Urothelium cell line (cell line): ENCODE measurements at regions not wholly inside any gene's neighbourhood (a gene's known extent, or its start where the extent isn't known, plus 50 kb on each side); places are given as distances from the start of the nearest gene placed in this dataset.
"Not testable (repeated sequence)": the region's sequence is repeated elsewhere in the genome, so short reads cannot be mapped to it uniquely, and the experiment has no call there.

Experiments
- DNase-seq: peaks from one replicate; pipeline ENCODE4 v3.0.0; 2011; ENCODE audit warnings: low spot score, mixed read lengths
- FAIRE-seq: peaks from 2 replicates; lab custom pipeline; 2011; peaks lifted over from hg19 to GRCh38; lab: Jason Lieb, UNC

DNA sequence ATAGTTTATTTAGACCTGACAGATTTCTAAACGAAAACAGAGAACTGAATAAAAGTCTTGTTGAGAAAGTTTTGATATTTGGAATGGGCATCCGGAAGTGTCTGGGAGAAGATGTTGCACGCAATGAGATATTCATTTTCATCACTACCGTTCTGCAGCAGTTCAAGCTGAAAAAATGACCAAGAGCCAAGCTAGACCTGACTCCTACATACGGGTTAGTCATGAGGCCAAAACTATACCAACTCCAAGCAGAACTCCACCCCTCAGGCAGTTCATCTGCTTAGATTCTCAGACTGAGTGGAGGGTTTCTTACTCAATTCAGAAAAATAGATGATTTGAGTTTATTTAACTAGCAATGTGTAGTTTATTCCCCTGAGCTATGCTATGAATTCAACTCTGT is 95.4 kb upstream of the ANXA1 start:
- FAIRE-seq: no peak
- DNase-seq: no peak

DNA sequence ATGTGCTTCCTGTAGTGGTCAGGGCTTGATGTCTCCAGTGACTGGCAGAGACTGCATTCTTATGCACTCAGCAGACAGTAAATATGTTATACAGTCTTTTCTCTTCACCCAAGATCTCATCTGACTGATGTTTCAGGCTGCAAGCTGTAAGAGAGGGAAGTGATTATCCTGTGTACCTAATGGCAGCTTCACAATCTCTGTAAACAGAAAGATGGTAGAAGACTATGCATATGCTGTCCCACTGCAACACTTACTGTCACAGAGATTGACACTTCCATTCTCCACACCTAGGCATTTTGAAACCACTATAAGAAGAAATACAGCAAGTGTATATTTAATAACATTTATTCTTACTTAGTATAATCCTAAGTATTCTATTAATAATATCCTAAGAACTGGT is 97.6 kb upstream of the ANXA1 start:
- DNase-seq (no peak), FAIRE-seq (no peak)

DNA sequence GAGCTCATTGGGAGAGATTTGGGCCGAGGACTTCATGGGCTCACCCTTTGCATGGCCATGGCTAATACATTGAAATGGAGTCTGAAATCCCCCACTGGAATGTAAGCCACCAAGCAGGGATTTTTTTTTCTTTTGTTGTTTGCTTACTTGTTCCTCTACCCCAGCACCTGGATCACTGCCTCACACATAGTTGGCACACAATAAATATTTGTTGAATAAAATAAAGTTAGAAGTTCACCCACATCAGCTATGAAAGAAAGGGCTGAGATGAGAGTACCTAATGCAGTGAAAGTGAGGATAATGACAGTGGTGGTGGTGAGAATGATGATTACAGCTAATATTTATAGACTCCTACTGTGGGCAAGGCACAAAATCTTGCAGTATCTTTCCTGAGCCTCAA is 98.1 kb upstream of the ANXA1 start:
- no peak for DNase-seq
- no peak for FAIRE-seq

DNA sequence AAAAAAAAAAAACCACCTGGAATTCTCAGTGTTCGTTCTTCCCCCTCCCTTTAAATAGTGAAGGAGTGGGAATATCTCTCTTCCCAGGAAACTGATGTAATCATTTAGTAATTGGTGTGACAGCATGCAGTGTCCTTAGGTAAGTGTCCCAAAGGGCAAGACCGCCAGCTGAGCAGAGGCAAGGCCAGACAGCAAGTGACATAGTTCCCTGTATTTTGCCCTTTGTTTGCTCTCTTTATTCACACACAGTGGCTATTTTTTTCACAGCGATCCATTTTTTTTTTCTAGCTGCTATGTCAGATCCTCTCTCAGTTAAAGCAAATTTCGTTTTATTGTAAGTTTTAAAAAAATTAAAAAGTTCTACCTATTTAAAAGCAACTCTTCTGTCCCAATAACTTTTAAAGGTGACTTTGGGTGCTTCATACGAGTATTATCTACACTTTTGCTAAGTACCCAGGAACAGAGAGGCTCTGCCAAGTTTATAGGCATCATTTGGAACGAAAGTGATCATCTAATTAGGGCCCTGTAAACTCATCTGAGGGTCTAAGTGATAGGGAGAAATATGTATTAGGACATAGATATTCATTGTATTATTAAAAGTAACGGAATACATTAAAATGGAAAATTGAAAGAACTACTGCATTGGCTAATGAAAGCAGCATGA is 98.2 kb upstream of the ALDH1A1 start:
- DNase-seq: no peak
- no peak for FAIRE-seq

DNA sequence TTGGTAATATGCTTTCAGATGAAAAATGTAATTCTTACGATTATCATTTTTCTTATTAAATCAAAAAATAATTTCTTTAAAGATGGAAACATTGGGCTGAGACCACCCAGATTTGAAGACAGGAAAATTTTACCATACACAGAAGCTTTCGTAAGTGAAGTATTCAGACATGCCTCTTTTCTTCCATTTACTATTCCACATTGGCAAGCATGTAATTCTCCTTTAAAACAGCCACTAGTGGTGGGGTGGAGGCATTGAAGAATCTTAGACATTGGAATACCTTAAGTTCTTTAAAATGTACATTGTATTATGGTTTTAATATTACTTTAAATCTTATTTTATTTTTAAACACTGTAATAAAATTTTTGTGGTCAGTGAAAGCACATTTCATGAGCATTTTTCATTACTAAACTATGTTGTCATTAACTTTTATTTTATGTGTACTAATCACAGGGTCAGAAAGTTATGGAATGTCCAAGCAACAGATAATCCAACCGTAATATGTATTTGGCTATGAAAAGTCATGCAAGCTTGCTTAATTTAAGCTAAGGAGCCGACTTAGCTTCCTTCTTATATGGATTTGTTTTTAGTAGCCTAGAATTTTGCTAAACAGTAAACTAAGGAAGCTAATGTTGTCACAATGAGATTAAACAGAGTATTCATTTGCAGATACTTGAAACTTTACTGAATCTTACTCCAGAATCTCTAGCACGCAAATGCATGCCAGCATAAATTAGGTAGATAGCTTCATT is 97.4 kb upstream of the ALDH1A1 start:
- DNase-seq (no peak), FAIRE-seq (no peak)

DNA sequence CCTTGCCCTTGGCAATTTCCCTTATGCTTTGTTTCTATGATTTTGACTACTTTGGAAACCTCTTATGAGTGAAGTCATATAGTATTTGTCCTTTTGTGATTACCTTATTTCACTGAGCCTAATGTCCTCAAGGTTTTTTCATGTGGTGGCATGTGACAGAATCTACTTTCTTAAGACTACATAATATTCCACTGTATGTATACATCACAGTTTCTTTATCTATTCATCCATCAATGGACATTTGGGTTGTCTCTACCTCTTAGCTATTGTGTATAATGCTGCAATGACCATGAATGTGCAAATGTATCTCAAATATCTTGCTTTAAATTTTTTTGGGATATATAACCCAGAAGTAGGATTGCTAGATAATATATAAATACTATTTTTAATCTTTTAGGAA is 96.4 kb upstream of the ALDH1A1 start:
- FAIRE-seq (no peak), DNase-seq (no peak)

DNA sequence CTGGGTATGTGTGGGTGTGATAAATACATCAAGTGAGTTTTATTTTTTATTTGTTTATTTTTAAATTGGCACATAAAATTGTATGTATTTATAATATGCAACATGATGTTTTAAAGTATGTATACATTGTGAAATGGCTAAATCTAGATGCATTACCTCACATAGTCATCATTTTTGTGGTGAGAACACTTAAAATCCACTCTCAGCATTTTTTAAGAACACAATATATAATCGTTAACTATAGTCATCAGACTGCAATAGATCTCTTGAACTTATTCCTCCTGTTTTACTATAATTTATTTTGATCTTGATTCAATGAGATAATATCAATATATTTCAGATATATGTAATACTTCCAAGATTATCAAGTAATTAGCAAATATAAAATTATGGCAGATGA is 93.9 kb upstream of the ALDH1A1 start:
- no peak for FAIRE-seq
- no peak for DNase-seq

DNA sequence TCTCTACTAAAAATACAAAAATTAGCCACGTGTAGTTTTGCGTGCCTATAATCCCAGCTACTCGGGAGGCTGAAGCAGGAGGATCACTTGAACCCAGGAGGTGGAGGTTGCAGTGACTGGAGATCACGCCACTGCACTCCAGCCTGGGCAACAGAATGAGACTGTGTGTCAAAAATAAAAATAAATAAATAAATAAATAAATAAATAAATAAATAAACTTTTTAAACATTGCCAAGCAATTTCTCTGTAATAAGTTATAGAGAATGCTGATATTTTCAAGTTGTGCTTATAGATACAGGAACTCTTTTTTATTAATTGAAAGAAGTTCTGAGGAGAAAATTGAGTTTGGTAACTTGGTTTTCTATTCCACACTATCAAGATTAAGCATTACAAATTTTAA is 91.9 kb upstream of the ALDH1A1 start:
- not testable (repeated sequence) for FAIRE-seq, DNase-seq

DNA sequence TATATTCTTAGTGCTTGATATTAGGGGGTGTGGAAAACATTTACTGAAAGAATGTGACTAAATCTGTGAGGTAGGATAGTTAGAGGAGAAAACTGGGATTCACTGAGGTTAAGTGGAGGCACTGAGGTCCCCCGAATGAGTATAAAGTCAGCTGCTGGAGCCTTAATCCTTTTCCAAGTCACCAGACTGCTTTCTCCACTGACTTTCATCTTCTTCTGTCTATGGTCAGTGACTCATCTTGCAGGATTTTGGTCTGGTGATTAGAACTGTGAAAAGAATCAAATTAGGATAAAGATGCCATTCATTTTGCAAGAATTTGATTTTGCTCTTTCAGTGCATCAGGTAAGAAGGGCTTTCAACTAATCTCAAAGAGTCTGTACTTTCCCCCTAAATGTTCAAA is 89.3 kb upstream of the ALDH1A1 start:
- FAIRE-seq (no peak), DNase-seq (peak; percentile 49)

DNA sequence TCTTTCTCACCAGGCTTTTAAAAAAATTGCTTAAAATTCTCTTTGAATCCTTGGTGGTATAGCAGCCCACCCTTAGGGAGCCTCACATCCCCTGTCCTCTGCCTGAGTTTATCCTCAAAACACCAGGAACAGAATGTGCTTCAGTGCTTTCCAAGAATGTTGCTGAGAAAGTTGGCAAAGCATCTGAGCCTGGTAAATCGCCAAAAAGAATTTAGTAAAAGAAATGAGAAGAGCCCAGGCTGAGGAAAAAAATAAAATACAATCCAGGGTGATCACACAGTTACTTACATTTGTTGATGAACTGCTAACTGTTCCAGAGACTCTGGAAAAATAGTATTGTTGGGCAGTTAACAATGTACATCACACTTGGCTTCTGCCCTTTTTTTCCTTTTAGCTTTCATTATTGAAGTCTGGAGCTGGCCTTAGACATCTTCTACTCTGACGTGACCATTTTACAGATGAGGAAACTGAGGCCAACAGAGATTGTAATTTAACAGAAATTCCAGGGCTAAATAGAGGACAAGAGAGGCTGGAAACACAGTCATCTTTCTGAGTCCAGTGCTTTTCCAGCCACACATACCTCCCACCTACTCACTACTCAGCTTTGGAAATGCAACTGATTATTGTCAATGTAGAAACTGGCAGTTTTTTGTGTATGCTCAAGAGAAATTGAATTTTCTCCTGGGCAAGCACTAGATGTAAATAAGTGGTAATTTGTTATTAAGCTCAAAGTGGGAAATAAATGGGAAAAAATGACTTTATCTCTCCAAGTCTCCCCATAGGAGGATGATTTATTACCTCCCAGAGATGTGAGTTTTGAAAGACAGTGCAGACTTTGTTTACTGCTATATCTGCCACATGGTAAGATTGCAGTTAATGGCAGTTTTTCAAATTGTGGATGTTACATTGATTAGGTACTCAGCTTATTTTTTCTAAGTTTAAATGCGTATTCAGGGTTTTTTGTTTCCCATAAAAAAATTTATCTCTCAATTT is 86.7 kb upstream of the ALDH1A1 start:
- no peak for DNase-seq
- FAIRE-seq: no peak

DNA sequence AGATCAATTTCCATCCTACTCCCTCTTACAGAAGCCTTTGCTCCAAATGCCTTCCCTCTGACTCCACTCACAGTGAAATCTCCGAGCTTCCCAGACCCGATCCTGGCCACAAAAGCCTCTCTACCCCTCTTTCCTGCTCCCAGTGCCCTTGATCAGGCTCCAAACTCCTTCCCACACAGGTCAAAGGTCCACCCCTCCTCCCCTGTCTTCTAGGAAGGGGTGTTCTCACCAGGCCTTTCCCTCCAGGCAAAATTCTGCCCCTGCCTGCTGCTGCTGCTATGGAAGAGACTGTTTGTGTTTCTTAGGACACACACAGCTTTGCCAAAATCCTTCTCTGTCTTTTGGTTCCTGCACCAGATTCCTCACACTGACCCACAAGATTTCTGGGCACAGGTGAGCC is 85.8 kb upstream of the ALDH1A1 start:
- FAIRE-seq (no peak), DNase-seq (peak; percentile 71)

DNA sequence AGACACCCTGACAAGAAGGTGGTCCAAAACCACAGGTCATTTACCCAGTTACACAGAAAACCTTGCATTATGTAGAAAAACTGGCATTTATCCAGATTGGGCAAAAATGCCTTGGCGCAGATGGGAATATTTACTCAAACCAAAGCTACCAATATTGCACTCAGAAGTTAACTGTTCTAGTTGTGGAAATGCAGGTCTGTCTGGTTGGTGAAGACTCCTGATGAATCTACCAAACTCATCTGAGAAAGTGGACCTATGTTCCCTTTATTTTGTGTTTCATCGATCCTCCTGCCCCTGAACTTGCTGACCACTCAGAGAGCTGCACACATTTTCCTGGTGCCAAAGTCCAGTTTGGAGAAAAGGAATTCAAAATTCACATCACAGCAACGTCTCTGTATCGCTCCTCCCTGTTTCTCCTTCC is 85.2 kb upstream of the ALDH1A1 start:
- FAIRE-seq: no peak

DNA sequence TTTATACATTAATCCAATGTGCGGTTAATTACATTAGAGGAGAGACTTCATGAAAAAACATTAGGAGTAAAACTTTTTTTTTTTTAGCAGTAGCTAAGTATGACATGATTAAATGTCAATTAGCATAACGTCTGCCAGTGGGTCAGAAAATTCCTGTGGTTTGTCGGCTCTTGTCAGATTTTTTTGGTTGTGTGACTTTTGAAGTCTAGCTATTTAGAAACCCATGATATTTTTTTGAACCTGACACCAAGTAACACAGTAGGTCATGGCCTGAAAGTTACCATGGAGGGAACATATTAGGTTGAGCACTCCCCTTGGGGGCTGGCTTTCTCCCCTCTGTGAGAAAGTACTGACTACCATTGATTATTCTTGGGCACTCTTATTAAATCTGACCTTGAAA is 84.8 kb upstream of the ALDH1A1 start:
- DNase-seq (peak; percentile 55), FAIRE-seq (no peak)

More for the DNA sequence above, 85.2 kb upstream of the ALDH1A1 start:
- DNase-seq: no peak

DNA sequence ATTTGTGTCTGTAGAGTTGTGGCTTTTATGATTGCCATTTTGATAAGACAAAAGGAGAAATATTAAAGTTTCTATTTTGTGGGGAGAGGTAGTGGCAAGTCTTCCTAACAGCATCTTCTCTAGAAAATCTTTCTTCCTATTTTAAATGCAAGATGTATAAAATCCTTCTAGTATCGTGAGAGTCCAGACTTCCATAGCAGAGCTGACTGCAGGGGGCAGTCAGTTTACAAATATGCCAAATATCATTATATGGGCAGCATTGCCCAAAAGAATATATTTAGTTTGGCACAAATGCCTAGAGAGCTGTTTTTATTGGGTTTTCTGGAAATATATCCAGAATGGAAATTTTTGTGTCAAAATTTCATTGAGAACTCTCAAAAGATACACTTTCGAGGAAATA is 82.1 kb upstream of the ALDH1A1 start:
- DNase-seq (no peak), FAIRE-seq (no peak)

DNA sequence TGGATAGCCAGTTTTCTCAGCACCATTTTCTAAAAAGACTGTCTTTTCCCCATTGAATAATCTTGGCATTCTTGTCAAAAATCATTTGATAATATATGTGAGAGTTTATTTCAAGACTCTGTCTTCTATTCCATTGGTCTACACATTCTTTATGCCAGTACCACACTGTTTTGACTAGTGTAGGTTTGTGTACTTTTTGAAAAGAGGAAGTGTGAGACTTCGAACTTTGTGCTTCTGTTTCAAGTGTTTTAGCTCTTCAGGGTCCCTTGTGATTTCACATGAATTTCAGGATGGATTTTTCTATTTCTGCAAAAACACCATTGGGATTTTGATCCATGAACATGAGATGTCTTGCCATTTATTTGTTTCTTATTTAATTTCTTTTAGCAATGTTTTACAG is 78.5 kb upstream of the ALDH1A1 start:
- DNase-seq (no peak), FAIRE-seq (no peak)

DNA sequence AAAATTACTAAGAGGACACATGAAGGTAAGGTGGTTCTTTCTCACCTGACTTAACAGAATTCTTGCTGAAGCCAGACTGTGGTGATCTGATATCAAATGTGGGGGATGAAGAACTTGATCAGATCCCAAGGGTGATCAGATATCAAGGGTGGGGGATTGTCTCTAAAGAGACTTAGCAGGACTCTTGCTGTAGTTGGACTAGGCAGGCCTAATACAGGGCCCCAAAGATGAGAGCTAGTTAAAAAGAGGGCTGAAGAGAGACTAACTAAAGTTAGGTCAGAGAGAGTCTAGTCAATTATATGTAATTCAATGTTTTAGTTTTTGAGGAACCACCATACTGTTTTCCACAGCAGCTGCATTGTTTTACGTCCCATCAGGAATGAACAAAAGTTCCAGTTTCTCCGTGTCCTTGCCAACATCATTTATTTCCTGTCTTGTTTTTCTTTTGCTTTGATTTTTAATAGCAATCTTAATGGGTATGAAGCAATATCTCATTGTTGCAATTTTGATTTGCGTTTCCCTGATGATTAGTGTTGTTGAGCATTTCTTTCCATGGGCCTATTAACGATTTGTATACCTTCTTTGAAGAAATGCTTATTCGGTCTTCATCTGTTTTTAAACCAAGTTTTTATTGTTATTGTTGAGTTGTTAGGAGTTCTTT is 77.6 kb upstream of the ALDH1A1 start:
- FAIRE-seq (no peak), DNase-seq (no peak)

DNA sequence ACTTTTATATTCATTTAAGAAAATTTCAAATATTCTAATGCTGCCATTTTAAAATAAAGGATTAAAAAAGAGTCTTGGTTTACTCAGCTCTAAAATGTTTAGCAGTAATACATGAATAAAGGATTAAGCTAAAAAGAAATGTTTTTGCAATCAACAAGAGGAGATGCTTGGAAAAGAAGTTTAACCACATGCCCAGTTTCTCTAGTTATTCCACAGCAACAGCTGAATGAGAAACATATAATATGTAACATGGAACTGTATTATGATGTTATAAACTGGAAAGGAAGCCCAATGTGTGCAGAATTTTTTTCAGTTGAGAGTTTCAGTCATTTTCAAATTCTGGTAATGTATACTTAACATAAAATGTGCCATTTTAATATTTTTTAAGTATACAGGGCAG is 76.5 kb upstream of the ALDH1A1 start:
- DNase-seq (no peak), FAIRE-seq (no peak)

DNA sequence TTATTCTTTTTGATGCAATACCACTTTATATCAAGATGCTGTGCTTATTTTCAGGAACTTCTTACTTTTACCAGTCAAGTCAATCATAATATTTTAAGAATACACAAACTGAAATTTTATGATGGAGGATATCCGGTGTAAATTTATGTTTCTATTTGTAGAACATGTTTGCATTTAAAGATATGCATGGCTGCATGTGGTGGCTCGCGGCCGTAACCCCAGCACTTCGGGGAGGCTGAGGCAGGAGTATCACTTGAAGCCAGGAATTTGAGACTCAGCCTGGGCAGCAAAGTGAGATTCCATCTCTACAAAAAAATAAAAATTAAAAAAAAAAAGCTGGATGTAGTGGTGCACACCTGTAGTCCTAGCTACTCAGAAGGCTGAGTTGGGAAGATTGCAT is 73.5 kb upstream of the ALDH1A1 start:
- no peak for FAIRE-seq
- no peak for DNase-seq

DNA sequence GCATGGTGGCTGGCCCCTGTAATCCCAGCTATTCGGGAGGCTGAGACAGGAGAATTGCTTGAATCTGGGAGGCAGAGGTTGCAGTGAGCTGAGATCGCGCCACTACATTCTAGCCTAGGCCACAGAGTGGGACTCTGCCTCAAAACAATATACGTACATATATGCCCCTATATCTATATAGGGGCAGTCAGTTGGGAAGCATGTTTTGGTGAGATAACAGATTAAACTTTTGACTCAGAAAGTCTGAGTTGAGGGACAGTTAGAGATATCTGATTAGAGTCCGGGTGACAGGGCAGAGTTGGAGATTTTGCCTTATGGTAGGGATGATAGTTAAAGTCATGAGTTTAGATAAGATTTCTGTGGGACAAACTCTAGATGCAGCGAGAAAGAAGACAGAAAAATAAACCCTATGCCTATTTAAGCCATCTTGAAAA is 71.8 kb upstream of the ALDH1A1 start:
- FAIRE-seq: no peak

DNA sequence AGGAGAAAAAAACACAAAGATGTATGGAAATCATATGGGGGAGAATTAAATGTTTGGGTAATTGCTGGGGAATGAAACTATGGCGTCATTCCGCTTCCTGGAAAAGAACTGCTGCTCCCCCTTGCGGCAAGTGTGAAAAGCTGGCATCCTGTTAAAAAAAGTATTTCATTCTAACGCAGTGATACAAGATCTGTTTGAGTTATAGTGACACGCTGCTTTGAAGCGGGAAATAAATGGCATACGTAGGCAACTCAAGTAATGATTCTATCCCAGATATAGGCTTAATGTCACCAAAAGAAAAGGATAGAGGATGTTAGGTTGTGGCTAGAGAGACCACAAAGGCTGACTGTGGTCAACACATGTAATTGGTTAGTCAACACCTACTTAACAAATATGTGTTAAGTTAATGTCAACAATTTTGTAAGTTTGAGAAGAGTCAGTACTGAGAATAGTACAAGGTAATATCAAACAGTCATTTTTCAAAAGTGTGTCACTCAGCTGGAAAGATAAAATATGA is 70.2 kb upstream of the ALDH1A1 start:
- FAIRE-seq (peak; percentile 88), DNase-seq (peak; percentile 48)

More for the DNA sequence above, 71.8 kb upstream of the ALDH1A1 start:
- no peak for DNase-seq

DNA sequence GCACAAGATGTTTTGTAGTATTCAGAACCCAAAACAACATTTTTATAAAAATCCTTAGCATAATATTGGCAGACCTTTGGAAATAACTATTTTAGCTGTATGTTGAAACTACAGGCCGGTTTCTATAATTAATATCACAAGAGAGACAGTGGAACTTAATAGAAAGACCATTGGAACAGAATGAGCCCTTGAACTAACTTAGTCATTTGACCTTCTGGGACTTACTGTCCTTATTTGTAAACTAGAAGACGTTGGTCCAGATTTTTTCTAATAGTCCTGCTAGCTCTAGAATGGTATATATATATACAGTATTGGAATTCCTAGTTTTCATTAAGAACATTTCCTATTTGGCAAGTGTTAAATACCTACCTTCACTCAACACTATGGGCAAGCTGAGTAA is 69.5 kb upstream of the ALDH1A1 start:
- DNase-seq (no peak), FAIRE-seq (no peak)
